GM12872 (cell line): ENCODE measurements at regions not wholly inside any gene's neighbourhood (a gene's known extent, or its start where the extent isn't known, plus 50 kb on each side); places are given as distances from the start of the nearest gene placed in this dataset.

Experiments
- CTCF ChIP-seq: IDR thresholded peaks from 3 replicates; pipeline ENCODE4 v1.5.1; 2011; ENCODE audit warnings: low read depth, mild to moderate bottlenecking, low read length, moderate library complexity; ENCODE audit not compliant: insufficient read depth

GRCh38 chr7:26469188-26469587 is 177.5 kb downstream of the SNX10 start:
- TF ChIP-seq CTCF: no peak

DNA sequence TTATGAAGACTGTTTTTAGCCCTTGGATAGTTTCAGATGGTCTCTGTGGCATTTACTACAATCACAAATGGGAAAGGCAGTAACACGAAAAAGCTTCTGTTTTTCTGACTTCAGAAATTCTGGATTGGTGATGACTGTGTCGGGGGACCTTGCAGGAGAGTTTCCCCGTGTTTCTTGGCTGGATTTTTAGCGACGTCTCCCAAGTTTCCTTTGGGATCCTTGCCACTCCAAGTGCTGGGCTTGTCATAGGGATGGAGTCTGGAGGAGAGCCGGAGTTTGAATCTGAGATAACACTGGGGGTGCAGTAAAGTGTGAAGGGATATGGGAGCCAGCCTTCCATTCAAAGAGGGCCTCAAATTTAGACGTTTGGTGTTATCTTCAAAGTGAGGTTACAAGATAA is 179.0 kb downstream of the SNX10 start:
- no peak for TF ChIP-seq CTCF

DNA sequence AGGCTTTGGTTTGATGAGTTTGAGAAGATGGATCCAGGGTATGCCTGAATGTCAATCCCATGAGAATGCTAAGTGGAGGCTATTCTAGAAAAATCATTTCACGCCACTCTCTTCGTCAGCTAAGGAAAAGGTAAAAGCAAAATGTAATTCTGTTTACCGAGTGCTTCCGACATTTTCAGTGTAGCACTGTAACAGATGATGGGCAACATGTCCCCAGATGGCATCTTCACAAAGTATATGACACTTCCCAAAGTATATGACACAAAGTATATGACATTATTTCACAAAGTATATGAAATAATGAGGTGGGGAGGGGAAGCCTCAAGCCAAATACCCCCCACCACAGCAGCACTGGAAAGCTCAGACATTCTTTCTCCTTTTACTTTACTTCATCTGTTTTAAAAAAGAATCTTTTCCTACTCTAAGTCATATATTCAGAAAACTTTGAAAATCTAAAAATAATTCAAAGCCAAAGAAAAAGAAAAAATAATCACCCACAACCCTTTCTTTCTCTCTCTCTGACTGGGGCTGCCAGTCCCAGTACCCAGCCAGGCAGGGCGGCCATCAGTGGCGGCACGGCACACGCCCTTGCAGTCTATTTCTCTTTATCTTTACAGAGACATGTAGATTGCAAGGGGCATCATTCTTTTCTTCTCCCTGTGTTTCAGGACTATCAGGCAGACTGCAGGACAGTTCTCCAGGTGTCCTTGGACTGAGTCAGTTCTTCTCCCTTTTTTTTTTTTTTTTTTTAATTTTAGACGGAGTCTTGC is 179.8 kb downstream of the SNX10 start:
- no peak for TF ChIP-seq CTCF

GRCh38 chr7:26472971-26473370 is 181.3 kb downstream of the SNX10 start:
- no peak for TF ChIP-seq CTCF

- TF ChIP-seq CTCF: no peak
Measured at GRCh38 chr7:26476271-26476670, 184.6 kb downstream of the SNX10 start.

DNA sequence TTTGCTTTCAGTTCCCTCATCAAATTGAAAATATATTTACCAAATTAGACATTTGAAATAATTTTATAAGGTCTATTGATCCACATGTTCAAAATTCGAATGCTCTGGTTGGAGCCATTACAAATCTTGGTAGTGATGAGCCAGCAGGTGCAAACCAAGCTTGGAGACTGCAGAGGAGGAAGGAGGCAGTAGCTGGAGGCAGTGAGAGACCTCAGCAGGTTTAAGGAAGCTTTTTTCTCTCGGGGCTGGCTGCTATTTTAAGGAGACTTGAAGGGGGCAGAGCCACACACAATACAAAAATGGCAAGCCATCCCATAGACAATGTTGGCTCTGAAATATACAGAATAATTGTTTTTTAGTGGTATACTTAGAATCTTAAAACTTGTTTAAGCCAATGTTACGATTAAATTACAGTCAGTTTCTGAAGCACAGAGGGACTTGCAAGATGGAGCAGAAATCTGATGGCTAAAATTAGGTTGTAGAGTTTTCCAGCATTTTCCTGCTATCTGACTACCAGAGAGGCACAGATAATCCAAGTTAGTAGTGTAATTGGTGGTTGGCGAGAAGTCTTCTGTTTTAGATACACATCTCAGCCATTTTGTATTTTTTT is 185.8 kb downstream of the SNX10 start:
- TF ChIP-seq CTCF: no peak

DNA sequence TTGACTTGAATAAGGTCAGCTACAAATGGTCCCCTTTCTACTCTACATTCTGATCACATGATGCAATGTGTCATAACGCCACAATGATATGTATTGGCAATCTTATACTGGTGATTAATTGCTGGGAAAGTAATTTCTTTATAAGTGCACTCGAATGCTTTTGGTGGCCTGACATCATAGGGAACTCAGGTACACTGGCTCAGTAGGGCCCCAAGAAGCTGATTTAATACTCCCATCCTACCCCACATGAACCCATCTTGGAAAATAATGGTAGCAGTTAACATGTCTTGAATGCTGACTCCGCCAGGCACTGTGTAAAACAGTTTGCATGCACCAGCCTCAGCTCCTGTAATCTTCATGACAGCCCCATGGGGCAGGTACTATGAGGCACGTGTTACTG is 186.9 kb downstream of the SNX10 start:
- no peak for TF ChIP-seq CTCF
